Spleen (tissue), 7 donors: ENCODE measurements at regions not wholly inside any gene's neighbourhood (a gene's known extent, or its start where the extent isn't known, plus 50 kb on each side); places are given as distances from the start of the nearest gene placed in this dataset.

Experiments
- CTCF ChIP-seq, 11 experiments: fragments of 200-600 bp in 7 of 11; fragments of 450-650 bp in 4 of 11; sonication (generic) in 4 of 11; IDR thresholded peaks in 8 of 11; conservative IDR thresholded peaks in 3 of 11; 1 replicate in 7 of 11; 2 replicates in 4 of 11; pipeline versions ENCODE4 v1.4.0 to v1.8.0; 2016 to 2021; ENCODE audit warnings: antibody characterized with exemption in 11 of 11, inconsistent platforms in 4 of 11, mild to moderate bottlenecking in 1 of 11
- POLR2A ChIP-seq, 3 donors: fragments of 450-650 bp; IDR thresholded peaks; one replicate each; pipeline ENCODE4 v1.5.1; 2017; ENCODE audit warnings: antibody characterized with exemption in 3 of 3, mild to moderate bottlenecking in 1 of 3
- donor health status: DM: no; HTN: no; CAD: no; lungs with moderate emphysema.
- donor health status: DM: no; HTN: no; CAD: no.
- donor health status: DM: no; HTN: no; CAD: no.

GRCh38 chr18:68288408-68288807 is 426.5 kb downstream of the TMX3 start:
- no peak for TF ChIP-seq CTCF (IDR thresholded peaks at IDR 0.05 in 8 of 11, conservative IDR thresholded peaks at IDR 0.05 in 3 of 11)
- no peak for TF ChIP-seq POLR2A (IDR thresholded peaks at IDR 0.05)
